ENCODE measurements at regions not wholly inside any gene's neighbourhood (a gene's known extent, or its start where the extent isn't known, plus 50 kb on each side); places are given as distances from the start of the nearest gene placed in this dataset.

DNA sequence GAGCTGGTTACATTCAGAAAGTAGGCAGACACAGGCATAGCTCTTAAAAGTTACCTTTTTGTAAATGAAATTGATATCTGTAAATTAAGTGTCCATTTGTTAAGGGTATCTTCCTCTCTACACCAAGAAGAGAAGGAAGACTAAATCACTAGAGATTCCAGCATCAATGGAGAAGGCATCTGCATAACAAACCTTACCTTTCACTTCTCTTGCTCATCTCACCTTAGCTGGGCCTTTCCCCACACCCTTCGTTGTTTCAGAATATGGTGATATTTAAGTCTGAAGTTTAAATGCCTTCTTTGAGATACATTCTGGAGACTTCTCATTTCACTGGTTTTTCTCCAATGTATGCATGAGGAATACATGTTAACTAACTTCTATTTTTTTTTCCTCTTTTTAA lies 54.5 kb upstream of the TGFBR2 start:
- TF ChIP-seq PATZ1 (CRISPR knock-in tag; IDR thresholded peaks at IDR 0.05; ENCODE audit: borderline replicate concordance) (no peak), ZNF70 (CRISPR knock-in tag; IDR thresholded peaks at IDR 0.05) (no peak), ZFP3 (CRISPR knock-in tag; IDR thresholded peaks at IDR 0.05) (no peak), ZFP30 (CRISPR knock-in tag; IDR thresholded peaks at IDR 0.05) (no peak), ZNF8 (CRISPR knock-in tag; IDR thresholded peaks at IDR 0.05) (no peak)

Measured in SK-N-SH treated with all-trans-retinoic acid at 6 μM for 48 hours (cell line).